Hepatic stellate cell (primary cell): ENCODE measurements at regions not wholly inside any gene's neighbourhood (a gene's known extent, or its start where the extent isn't known, plus 50 kb on each side); places are given as distances from the start of the nearest gene placed in this dataset.
"Not testable (repeated sequence)": the region's sequence is repeated elsewhere in the genome, so short reads cannot be mapped to it uniquely, and the experiment has no call there.

Source experiments
- DNase-seq: peaks from one replicate; pipeline ENCODE4 v3.0.0; 2011; ENCODE audit warnings: low spot score

DNA sequence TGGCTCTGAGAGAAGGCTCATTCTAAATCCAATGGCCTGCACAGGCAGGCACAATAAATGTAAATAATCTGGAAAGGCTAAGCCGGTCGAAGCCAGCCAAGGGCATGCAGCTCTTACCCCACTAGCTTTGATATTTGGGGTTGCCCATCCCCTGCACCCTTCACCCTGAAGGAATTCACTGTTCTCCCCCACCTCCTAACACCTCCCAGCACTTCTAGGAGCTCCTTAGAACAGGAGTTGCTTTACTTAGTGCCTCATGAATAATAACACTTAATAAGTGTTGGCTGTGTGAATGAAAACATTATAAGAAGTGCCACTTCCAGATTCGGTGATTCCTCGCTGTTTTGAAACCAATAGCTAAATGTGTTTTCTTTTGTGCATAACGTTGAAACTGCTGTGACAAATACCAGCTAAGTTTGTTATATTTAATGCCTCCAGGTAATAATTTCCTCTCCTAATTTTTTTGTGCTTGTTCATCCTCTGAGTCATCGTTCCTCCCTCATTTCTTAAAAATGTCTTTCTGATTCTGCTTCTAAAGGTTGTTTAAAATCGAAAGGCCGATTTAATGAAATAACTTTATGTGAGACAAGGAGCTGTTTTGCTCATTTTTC lies 458.8 kb downstream of the METTL4 start:
- no peak for DNase-seq

DNA sequence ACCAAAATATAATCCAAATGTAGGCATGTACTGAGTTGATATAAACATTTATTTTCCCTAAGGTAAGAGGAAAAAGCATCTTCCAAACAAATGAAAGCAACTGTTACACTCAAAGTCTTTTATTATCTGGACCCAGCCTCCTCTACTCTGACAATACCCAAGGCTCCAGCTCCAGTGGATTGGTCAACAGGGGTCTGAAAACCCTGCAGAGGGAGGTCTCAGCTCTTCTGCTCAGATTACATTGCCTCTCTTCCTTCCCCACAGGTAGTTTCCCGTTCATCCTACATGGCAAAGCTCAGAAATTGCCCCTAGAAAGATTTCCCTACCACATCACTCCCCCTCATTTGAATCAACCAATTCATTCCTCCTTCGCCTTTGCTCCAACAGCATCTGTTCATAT lies 457.0 kb downstream of the METTL4 start:
- DNase-seq = no peak

DNA sequence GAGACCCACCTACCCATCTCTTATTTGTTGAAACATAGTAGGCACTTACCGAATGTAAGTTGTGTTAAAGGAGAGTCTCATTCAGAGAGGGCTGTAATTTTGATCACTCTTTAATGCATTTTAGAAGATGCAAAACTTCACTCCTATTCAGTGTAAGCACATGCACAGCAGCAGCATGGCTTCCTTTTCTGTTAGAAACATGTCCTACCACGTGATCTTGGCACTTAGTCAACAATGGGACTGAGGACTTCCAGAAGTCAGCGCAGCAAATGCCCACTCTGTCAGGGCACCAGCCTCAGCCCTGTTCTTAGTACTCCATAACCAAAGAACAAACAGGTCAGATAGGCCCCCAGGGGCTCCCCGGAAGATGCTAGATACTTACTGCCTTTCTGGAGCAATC lies 456.5 kb downstream of the METTL4 start:
- no peak for DNase-seq

DNA sequence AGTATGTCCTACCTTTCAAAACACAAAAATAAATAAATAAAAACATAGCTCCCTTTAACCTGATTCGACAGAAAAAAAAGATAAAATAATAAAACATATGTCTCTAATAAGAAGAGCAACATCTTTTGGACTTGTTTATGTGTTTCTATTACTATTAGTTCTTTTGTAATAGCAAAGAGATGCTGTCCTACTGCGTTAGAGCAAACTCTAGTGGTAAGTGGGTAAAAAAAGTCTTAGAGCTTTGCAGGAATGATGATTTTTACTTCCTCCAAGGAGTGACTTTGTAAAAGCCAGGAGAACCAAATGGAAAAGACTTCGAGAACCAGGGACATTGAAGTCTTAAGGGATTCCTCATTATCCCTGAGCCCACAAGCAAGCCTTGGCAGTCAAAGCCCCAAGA lies 450.1 kb downstream of the METTL4 start:
- DNase-seq = no peak

DNA sequence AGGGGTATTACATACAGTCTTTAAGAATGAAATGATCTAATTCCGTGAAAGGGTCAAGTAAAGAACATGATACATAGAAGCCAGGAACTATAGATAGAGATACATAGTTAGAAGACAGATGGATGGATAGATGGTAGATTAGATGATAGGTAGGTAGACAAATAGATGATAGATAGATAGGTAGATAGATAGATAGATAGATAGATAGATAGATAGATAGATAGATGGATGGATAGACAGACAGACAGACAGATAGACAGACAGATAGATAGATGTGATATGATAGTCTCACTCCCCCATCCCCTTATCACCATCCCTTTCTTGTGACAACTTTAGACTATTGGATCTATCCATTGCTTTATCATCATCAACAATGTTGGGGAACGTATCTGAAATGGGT lies 448.2 kb downstream of the METTL4 start:
- no peak for DNase-seq

DNA sequence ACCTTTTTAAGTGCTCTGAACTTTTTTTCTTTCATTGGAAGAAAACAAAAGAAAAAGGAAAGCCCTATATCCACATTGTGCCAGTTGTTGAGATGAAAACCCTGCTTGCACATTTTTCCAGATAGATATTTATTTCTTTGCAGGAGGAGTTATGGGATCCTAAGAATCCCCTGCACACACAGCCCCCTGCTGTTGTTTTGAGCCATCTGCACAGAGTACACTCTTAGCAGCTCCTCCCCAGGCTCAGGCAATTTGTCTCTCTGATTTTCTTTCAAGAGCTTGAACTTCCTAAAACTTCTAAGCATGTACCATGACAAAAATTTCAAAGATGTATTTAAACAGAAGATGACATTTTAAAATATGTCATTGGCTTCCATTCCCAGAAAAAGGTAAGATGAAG lies 436.9 kb downstream of the METTL4 start:
- no peak for DNase-seq

DNA sequence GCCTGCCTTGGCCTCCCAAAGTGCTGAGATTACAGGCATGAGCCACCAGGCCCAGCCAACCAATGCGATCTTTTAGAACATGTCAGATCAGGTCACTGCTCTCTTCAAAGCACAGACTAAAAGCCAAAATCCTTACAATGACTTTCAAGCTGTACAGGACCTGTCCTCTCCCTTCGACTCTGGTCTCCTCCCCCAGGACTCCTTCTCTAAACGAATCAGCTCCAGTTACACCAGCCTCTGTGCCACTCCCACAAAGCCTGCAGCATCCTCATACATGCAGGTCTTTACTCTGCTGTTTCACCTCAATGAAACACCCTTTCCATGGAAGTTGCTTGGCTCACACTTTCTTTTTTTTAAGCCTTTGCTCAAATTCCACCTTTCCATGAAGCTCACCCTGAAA lies 436.0 kb downstream of the METTL4 start:
- DNase-seq = no peak

DNA sequence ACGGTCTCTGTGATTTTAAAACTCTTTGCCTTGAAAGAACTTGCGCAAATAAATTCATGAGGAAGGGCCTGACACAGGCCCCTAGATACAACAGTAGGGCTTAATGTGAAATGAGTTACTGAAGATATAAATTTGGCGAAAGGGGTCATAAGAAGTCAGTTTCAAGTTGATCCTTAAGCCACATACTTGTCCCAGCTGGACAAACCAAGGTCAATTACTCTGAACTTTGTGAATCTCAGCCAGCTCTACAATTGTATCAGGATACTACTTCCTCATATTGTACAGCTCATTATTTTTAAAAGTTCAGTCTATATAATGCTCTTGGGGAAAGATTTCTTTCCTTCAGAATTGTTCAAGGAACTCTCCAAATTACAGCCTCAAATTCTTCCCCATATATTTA lies 432.8 kb downstream of the METTL4 start:
- DNase-seq = no peak

DNA sequence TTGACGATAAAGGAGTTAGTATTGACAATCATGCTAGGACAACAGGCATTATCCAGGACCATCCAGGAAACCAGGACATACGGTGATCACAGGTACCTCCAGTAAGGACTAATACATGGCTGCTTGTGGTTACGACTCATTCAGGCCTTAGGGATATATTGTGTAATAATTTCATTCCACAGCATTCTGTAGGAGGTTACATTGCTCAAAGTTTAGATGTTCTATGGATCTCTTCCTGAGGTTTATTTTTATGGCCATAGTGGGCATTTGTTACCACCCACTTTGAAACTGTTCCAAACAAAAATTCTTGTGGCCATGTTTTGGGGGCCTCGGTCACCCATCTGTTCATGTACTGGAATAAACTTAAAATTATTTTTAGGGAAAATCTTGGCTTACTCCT lies 431.6 kb downstream of the METTL4 start:
- DNase-seq = no peak

DNA sequence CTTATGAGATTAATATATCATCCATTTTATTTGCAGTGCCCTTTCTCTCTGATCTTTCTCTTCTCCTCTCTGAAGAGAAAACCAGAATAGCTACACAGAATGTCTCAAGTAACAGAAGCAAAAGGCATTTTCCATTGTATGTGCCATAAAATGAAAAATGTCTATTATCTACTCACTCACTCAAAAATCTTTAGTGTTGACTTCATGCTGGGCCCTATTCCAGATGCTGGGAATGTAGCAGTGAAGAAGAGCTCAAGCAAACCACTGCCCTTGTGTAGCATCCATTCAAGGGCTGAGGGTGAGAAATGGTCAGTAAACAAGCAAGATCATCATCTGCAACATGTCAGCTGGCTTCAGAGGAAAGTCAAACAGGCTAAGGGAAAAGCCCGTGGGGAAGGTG lies 427.7 kb downstream of the METTL4 start:
- DNase-seq = no peak

DNA sequence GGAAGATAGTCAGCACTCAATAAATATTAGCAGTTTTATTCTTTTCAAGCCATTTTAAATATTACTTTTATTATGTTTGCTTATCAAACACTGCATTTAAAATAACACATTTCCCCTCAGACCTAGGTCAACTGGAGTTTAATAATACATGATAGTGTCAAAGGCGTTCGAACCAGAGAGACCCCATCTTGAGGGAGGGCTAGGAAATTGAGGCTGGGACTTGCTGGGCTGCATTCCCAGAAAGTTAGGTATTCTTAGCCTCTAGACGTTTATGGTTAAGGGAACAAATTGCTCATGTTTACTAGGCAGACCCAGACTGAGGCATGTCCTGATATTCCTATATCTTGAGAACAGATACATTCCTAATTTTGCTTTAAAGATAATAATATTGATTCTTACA lies 426.5 kb downstream of the METTL4 start:
- no peak for DNase-seq

DNA sequence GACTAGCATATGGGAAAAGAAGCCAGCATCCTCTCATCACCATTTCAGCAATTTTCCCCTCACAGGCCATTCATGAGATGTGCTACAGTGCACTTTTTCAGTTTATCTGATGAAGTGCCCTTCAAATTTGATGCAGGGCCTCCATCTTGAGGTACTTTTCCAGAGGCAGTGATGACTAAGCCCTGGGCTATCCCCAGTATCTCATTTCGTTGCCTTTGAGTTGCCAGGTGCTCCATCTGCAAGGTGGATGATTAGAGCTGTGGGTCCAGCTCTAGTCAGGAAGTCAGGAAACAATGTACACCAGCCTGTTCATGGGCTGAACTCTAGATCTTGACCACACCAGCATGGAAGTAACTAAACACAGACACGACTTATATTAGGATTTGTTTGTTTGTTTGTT lies 425.2 kb downstream of the METTL4 start:
- DNase-seq = no peak

DNA sequence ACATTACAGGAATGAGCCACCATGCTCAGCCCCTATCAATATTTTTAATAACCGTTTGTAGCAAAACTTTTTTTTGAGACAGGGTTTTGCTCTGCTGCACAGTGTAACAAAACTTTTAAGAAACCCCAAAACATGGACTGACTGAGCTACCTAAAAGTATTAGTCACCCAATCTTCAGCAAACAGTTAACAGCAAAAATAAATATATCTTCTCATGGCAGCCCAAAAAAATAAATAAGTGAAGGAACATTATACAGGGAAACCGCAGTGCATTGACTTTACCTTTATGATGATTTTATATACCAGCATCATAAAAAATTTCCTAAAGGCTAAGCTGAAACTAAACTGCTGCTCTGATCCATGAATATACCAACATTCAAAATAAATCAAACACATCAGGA lies 424.6 kb downstream of the METTL4 start:
- DNase-seq = no peak

DNA sequence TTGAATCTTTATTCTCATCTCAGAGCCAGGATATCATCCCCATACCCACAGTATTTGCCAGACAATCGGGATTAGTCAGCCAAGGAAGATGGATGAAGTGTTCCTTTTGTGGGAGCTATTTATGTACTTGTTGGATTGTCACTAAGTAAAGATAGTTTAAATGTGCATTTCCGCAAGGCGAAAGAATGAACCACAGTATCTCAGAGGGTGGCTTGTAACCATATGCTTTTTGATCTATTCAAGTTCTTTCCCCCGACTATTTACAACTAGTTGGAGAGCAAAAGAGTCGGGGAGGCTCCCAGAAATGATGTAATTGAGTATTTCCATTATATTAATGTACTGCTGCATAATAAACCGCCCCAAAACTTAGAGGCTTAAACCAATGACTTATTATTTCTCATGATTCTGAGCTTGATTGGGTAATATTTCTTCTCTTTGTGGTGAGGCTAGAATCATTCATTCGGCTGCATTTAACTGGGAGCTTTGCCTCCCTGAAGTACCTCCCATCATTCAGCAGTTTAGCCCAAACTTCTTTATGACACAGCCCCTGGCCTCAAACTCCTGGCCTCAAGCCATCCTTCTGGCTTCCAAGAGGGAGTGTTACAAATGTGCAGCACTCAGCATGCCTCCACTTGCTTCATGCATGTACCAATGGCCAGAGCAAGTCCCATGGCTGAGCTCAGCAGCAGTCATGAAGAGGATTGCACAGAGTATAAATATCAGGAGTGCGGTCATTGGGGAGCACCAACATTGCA lies 423.7 kb downstream of the METTL4 start:
- no peak for DNase-seq

DNA sequence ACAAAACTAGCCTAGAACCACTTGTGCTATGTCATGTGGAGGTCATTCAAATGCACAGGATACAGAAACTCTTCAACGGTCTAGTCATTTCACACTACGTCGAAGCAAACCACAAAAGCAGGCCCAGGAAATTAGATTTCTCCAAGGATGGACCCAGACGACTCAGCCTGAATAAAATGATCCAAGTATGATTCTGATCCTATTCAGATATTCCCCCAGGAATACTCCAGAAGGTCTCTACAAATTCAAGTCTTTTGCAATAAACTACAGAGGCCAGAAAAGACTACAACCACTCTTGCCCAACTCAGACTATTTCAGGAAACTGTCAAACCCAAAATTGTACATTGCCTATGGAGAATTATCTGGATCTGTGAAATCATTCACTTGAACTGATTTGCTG lies 422.5 kb downstream of the METTL4 start:
- DNase-seq = no peak

DNA sequence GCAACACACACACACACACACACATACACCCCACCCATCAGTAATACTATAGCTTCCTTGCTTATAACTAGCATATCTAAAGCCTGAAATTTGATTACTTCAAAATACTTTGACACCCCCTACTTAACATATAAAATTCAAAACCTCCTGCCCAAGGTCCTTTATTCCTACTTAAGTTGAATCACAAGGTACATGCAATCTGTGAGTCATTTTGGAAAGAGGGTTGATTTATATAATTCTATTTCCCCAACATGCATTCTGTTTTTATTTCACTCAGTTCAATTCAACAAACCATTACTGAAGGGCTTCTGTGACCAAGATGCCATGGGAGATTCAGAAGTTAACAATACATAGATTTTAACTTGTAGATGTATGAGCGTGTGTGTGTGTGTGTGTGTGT lies 420.7 kb downstream of the METTL4 start:
- no peak for DNase-seq

DNA sequence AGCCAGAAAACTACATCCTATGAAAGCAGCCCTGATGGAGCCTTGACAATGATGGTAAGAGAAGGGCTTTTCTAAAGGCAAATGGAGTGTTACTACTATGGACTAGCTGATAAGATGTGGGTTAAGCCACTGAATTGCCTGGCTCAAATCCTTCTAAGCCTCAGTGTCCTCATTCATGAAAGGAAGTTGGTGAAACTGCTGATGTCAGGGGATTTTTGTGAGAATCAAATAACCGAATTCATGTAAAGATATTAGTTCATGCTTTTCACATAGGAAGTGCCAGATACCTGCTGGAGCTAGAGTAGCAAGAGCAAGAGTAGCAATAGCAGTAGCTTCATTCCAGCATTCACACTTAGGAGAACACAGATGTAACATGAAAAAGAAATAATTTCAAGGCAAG lies 417.0 kb downstream of the METTL4 start:
- no peak for DNase-seq

DNA sequence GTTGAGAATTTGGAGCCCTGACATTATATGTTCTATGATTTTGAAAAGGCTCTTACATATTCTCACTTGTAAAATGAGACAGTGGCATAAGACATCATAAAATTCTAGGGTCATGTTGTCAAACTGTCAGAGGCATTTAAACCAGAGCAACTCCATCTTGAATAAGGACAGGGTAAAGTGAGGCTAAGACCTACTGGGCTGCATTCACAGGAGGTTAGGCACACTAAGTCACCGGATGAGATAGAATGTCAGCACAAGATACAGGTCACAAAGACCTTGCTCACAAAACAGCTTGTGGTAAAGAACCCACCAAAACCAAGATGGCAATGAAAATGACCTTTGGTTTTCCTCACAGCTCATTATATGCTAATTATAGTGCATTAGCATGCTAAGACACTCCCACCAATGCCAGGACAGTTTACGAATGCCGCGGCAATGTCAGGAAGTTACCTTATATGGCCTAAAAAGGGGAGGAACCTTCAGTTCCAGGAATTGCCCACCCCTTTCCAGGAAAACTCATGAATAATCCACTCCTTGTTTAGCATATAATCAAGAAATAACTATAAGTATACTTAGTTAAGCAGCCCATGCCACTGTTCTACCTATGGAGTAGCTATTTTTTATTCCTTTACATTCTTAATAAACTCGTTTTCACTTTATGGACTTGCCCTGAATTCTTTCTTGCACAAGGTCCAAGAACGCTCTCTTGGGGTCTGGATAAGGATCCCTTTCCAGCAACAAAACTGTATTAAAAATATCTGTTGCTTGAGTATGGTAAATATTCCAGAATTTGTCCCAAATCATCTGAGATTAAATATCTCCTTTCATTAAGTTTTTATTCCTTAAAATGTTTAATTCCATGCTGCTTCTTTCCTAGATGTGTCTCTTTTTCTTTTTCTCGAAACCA lies 406.4 kb downstream of the METTL4 start:
- no peak for DNase-seq

DNA sequence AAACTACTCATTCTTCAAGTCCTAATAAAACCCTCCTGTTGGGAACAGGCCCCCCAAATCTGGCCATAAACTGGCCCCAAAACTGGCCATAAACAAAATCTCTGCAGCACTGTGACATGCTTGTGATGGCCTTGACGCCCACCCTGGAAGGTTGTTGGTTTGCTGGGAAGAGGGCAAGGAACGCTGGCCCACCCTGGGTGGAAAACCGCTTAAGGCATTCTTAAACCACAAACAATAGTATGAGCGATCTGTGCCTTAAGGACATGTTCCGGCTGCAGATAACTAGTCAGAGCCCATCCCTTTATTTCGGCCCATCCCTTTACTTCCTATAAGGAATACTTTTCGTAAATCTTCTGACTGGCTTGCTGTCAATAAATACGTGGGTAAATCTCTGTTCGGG lies 404.4 kb downstream of the METTL4 start:
- DNase-seq = not testable (repeated sequence)

DNA sequence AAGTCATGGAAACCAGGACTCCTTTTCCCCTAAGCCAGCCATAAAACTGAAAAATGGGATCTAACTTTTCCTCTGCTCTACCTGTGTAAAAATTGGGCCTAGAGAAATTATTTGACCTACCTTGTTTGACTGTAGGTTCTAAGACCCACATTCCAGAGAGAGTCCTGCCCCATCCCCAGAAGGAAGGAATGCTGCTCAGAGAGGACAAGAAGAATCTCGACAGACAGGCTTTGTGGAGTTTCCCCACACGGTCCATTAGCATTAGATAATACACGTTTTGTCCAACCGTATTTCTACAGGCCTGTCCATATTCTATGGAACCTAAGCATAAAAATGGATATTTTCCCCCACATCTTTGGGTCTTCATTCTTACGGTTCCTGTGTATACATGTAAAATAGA lies 403.3 kb downstream of the METTL4 start:
- DNase-seq = no peak

DNA sequence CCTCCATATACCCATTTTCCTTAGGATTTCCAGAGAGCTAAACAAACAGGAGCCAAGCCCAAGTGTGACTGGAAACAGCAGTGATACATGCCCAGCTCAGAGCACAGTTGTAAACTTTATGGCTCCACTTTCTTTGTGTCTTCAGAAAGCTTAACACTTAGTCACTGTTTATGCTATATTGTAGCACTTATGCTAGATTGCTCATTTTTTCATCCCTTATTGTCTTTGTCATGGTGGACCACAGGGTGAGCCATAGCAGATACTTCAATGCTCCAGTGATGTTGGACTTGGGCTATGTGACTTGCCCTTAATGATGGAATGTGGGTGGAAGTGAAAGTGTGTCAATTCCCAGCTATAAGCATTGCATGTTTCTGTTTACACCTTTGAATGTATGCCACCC lies 401.6 kb downstream of the METTL4 start:
- no peak for DNase-seq

DNA sequence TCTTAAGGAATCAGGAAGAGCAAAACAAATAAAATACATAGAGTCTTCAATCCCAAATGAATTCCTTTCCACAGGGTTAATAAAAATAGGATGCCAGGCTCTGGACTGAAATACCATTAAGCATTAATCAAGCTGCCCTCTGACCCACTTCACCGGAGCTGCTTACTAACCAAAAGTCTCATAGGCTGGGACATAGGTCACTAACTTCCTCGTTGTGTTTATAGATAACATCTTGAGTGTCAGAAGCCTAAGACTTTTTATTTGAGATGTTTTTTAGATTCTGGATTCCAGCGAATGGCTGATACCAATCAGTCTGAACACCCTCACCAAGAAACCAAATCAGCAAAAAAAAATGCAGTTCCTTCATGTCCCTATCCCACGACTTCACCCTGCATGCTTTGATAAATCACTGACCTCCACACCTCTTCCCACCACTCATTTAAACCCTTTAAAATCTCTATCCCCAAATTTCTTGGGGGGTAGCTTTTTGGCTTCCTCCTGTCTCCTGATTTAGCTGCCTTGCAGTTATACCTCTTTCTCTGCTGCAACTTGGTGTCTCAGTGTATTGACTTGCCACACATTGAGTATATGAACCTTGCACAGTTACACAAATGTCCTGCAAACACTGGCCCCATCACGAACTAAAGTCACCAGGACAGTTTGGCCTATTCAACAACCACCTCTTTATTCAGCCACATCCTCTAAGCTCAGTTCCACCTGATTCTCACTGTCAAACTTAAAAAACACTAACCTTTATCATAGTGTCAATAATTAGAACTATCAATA lies 399.3 kb downstream of the METTL4 start:
- no peak for DNase-seq
